Immature natural killer cell (primary cell): ENCODE measurements at regions not wholly inside any gene's neighbourhood (a gene's known extent, or its start where the extent isn't known, plus 50 kb on each side); places are given as distances from the start of the nearest gene placed in this dataset.

Experiments used
- DNase-seq, 3 donors: peaks; one replicate each; pipeline ENCODE4 v3.0.0; 2022; ENCODE audit warnings: mixed read lengths in 1 of 3
- H3K27ac Mint-ChIP-seq, 6 donors: one replicate each; pipeline ENCODE4 v1.8.0; 2020; ENCODE audit warnings: mixed read lengths in 6 of 6, mild to moderate bottlenecking in 5 of 6, inconsistent platforms in 4 of 6, moderate library complexity in 3 of 6
- H3K27me3 Mint-ChIP-seq, 3 donors: one replicate each; pipeline ENCODE4 v1.8.0; 2020 to 2021; ENCODE audit warnings: low read depth in 3 of 3, mild to moderate bottlenecking in 3 of 3, mixed read lengths in 3 of 3, moderate library complexity in 3 of 3, inconsistent platforms in 1 of 3
- H3K36me3 Mint-ChIP-seq, 3 donors: one replicate each; pipeline ENCODE4 v1.8.0; 2020; ENCODE audit warnings: mixed read lengths in 3 of 3, inconsistent platforms in 2 of 3, mild to moderate bottlenecking in 2 of 3
- H3K4me1 Mint-ChIP-seq, 2 donors: one replicate each; pipeline ENCODE4 v1.8.0; 2020; ENCODE audit warnings: inconsistent platforms in 2 of 2, mild to moderate bottlenecking in 2 of 2, mixed read lengths in 2 of 2, moderate library complexity in 1 of 2
- H3K4me3 Mint-ChIP-seq, 5 donors: one replicate each; pipeline ENCODE4 v1.8.0; 2020; ENCODE audit warnings: mild to moderate bottlenecking in 5 of 5, mixed read lengths in 5 of 5, inconsistent platforms in 3 of 5, moderate library complexity in 3 of 5
- H3K9me3 Mint-ChIP-seq, 6 donors: one replicate each; pipeline ENCODE4 v1.8.0; 2020; ENCODE audit warnings: mild to moderate bottlenecking in 6 of 6, mixed read lengths in 6 of 6, inconsistent platforms in 4 of 6, moderate library complexity in 3 of 6

- Mint-ChIP-seq H3K36me3 (peaks cover 4 to 40% (median 4%) of the 10 kb centered on the region in 3 donors), H3K4me3 (no peak overlapping the region)
Observed at GRCh38 chr7:130887957-130888371, 154.0 kb upstream of the KLF14 start.

GRCh38 chr7:130888468-130888867 lies 154.5 kb upstream of the KLF14 start:
- peaks cover 18 to 52% of the 10 kb centered on the region in 2 donors for H3K4me1 Mint-ChIP-seq
- H3K4me3 Mint-ChIP-seq: no peak overlapping the region
- DNase-seq: no peak
- H3K27me3 Mint-ChIP-seq: peaks cover 2 to 27% (median 2%) of the 10 kb centered on the region in 3 donors
- H3K36me3 Mint-ChIP-seq: peaks cover 2 to 39% (median 4%) of the 10 kb centered on the region in 3 donors
- H3K27ac Mint-ChIP-seq: peak overlapping the region in 1 of 6 donors; percentile 31
- H3K9me3 Mint-ChIP-seq: no peaks in the 10 kb centered on the region

More at GRCh38 chr7:130887957-130888371, 154.0 kb upstream of the KLF14 start:
- Mint-ChIP-seq H3K9me3 (no peaks in the 10 kb centered on the region), H3K27me3 (peaks cover 2 to 27% (median 2%) of the 10 kb centered on the region in 3 donors), H3K4me1 (peaks cover 18 to 52% of the 10 kb centered on the region in 2 donors), H3K27ac (peak overlapping the region in 3 of 6 donors; percentile 2 to 78 (median 44))
- no peak for DNase-seq

GRCh38 chr7:130890176-130891020 lies 156.4 kb upstream of the KLF14 start:
- Mint-ChIP-seq H3K27me3 (peaks cover 0 to 25% (median 5%) of the 10 kb centered on the region in 3 donors), H3K27ac (no peak overlapping the region), H3K36me3 (peaks cover 0 to 34% (median 4%) of the 10 kb centered on the region in 3 donors), H3K4me1 (peaks cover 32 to 67% of the 10 kb centered on the region in 2 donors), H3K4me3 (no peak overlapping the region), H3K9me3 (peaks cover 0 to under 1% (median 0%) of the 10 kb centered on the region in 6 donors)
- DNase-seq: no peak

- H3K27ac Mint-ChIP-seq: peak overlapping the region in 1 of 6 donors; percentile 46
- peaks cover 0 to 34% (median 4%) of the 10 kb centered on the region in 3 donors for H3K36me3 Mint-ChIP-seq
- H3K4me1 Mint-ChIP-seq: peaks cover 41 to 70% of the 10 kb centered on the region in 2 donors
- no peak overlapping the region for H3K4me3 Mint-ChIP-seq
- peaks cover 0 to 26% (median 5%) of the 10 kb centered on the region in 3 donors for H3K27me3 Mint-ChIP-seq
- no peak for DNase-seq
- H3K9me3 Mint-ChIP-seq: peaks cover 0 to 1% (median 0%) of the 10 kb centered on the region in 6 donors
Observed at GRCh38 chr7:130891254-130892094, 157.5 kb upstream of the KLF14 start.

GRCh38 chr7:130893441-130893894 lies 159.5 kb upstream of the KLF14 start:
- Mint-ChIP-seq H3K4me3 (no peak overlapping the region), H3K9me3 (peaks cover 0 to 1% (median 0%) of the 10 kb centered on the region in 6 donors), H3K36me3 (peaks cover 0 to 24% (median 4%) of the 10 kb centered on the region in 3 donors), H3K27ac (peak overlapping the region in 3 of 6 donors; percentile 9 to 77 (median 71)), H3K27me3 (peaks cover 0 to 26% (median 9%) of the 10 kb centered on the region in 3 donors), H3K4me1 (peaks cover 44 to 70% of the 10 kb centered on the region in 2 donors)
- no peak for DNase-seq

- peaks cover 0 to 1% (median 0%) of the 10 kb centered on the region in 6 donors for H3K9me3 Mint-ChIP-seq
- H3K4me1 Mint-ChIP-seq: peaks cover 44 to 72% of the 10 kb centered on the region in 2 donors
- peaks cover 0 to 29% (median 11%) of the 10 kb centered on the region in 3 donors for H3K27me3 Mint-ChIP-seq
- no peak for DNase-seq
- H3K27ac Mint-ChIP-seq: peak overlapping the region in 5 of 6 donors; percentile 34 to 77 (median 61)
- H3K4me3 Mint-ChIP-seq: no peak overlapping the region
- H3K36me3 Mint-ChIP-seq: peaks cover 0 to 21% (median 0%) of the 10 kb centered on the region in 3 donors
Observed at GRCh38 chr7:130894146-130894908, 160.3 kb upstream of the KLF14 start.

GRCh38 chr7:130894909-130895750 lies 161.1 kb upstream of the KLF14 start:
- Mint-ChIP-seq H3K9me3 (peaks cover 0 to 1% (median 0%) of the 10 kb centered on the region in 6 donors), H3K27ac (peak overlapping the region in 5 of 6 donors; percentile 6 to 63 (median 50)), H3K36me3 (peaks cover 0 to 26% (median 0%) of the 10 kb centered on the region in 3 donors), H3K27me3 (peaks cover 3 to 34% (median 11%) of the 10 kb centered on the region in 3 donors), H3K4me1 (peaks cover 47 to 80% of the 10 kb centered on the region in 2 donors), H3K4me3 (no peak overlapping the region)
- no peak for DNase-seq

GRCh38 chr7:130896051-130896881 lies 162.3 kb upstream of the KLF14 start:
- H3K27me3 Mint-ChIP-seq: peaks cover 4 to 35% (median 14%) of the 10 kb centered on the region in 3 donors
- H3K9me3 Mint-ChIP-seq: peaks cover 0 to 1% (median 0%) of the 10 kb centered on the region in 6 donors
- H3K4me3 Mint-ChIP-seq: no peak overlapping the region
- no peak for DNase-seq
- H3K27ac Mint-ChIP-seq: peak overlapping the region in 3 of 6 donors; percentile 68 to 78 (median 71)
- H3K36me3 Mint-ChIP-seq: peaks cover 0 to 18% (median 3%) of the 10 kb centered on the region in 3 donors
- peaks cover 51 to 74% of the 10 kb centered on the region in 2 donors for H3K4me1 Mint-ChIP-seq

- Mint-ChIP-seq H3K4me3 (peak overlapping the region in 1 of 5 donors; percentile 43), H3K4me1 (peaks cover 53 to 81% of the 10 kb centered on the region in 2 donors), H3K27me3 (peaks cover 4 to 35% (median 15%) of the 10 kb centered on the region in 3 donors), H3K9me3 (peaks cover 0 to 1% (median 0%) of the 10 kb centered on the region in 6 donors), H3K27ac (peak overlapping the region in 5 of 6 donors; percentile 66 to 81 (median 72)), H3K36me3 (peaks cover 3 to 22% (median 4%) of the 10 kb centered on the region in 3 donors)
- DNase-seq: peak; percentile 54 to 67 (median 65)
Observed at GRCh38 chr7:130896898-130897514, 163.0 kb upstream of the KLF14 start.

- H3K27me3 Mint-ChIP-seq: peaks cover 4 to 34% (median 15%) of the 10 kb centered on the region in 3 donors
- peak overlapping the region in 5 of 6 donors; percentile 28 to 77 (median 35) for H3K27ac Mint-ChIP-seq
- DNase-seq: no peak
- peaks cover 3 to 19% (median 4%) of the 10 kb centered on the region in 3 donors for H3K36me3 Mint-ChIP-seq
- H3K9me3 Mint-ChIP-seq: peaks cover 0 to 1% (median 0%) of the 10 kb centered on the region in 6 donors
- H3K4me3 Mint-ChIP-seq: no peak overlapping the region
- H3K4me1 Mint-ChIP-seq: peaks cover 57 to 84% of the 10 kb centered on the region in 2 donors
Observed at GRCh38 chr7:130897515-130898419, 163.8 kb upstream of the KLF14 start.
